ENCODE measurements at regions not wholly inside any gene's neighbourhood (a gene's known extent, or its start where the extent isn't known, plus 50 kb on each side); places are given as distances from the start of the nearest gene placed in this dataset.

GRCh38 chr7:142376356-142376997, 118.6 kb upstream of the PRSS58 start:
- H3K27ac ChIP-seq = no peak overlapping the region
- DNase-seq (ENCODE audit: low spot score in 2 of 2) = no peak
- no peaks in the 10 kb centered on the region for H3K36me3 ChIP-seq
- intact Hi-C loops (cut with DNase I) = no loop called here
- no peak for TF ChIP-seq CTCF (IDR thresholded peaks at IDR 0.05)
- H3K27me3 ChIP-seq = no peaks in the 10 kb centered on the region
- H3K9me3 ChIP-seq = no peaks in the 10 kb centered on the region
- no peak overlapping the region for H3K4me3 ChIP-seq
- H3K4me1 ChIP-seq = no peaks in the 10 kb centered on the region

- TF ChIP-seq CTCF (IDR thresholded peaks at IDR 0.05) = no peak
Observed at GRCh38 chr7:142375710-142376313, 118.0 kb upstream of the PRSS58 start.

GRCh38 chr7:142372727-142373126, 114.9 kb upstream of the PRSS58 start:
- Histone ChIP-seq H3K27me3 (no peaks in the 10 kb centered on the region), H3K4me3 (no peak overlapping the region), H3K9me3 (peaks cover 0 to 3% of the 10 kb centered on the region in 2 donors), H3K27ac (no peak overlapping the region), H3K4me1 (no peaks in the 10 kb centered on the region), H3K36me3 (no peaks in the 10 kb centered on the region)
- no peak for DNase-seq (ENCODE audit: low spot score in 2 of 2)
- no peak for TF ChIP-seq CTCF (IDR thresholded peaks at IDR 0.05)
- intact Hi-C loops (cut with DNase I) = no loop called here

More at GRCh38 chr7:142375710-142376313, 118.0 kb upstream of the PRSS58 start:
- Histone ChIP-seq H3K4me3 (no peak overlapping the region), H3K4me1 (no peaks in the 10 kb centered on the region), H3K27ac (no peak overlapping the region), H3K9me3 (no peaks in the 10 kb centered on the region), H3K36me3 (no peaks in the 10 kb centered on the region), H3K27me3 (no peaks in the 10 kb centered on the region)
- intact Hi-C loops (cut with DNase I) = no loop called here
- DNase-seq (ENCODE audit: low spot score in 2 of 2) = no peak

- no peak overlapping the region for H3K27ac ChIP-seq
- intact Hi-C loops (cut with DNase I) = no loop called here
- no peaks in the 10 kb centered on the region for H3K27me3 ChIP-seq
- no peaks in the 10 kb centered on the region for H3K36me3 ChIP-seq
- TF ChIP-seq CTCF (IDR thresholded peaks at IDR 0.05) = no peak
- peaks cover 2 to 5% of the 10 kb centered on the region in 2 donors for H3K9me3 ChIP-seq
- no peaks in the 10 kb centered on the region for H3K4me1 ChIP-seq
- DNase-seq (ENCODE audit: low spot score in 2 of 2) = no peak
- H3K4me3 ChIP-seq = no peak overlapping the region
Observed at GRCh38 chr7:142371586-142372377, 113.9 kb upstream of the PRSS58 start.

- H3K9me3 ChIP-seq = peaks cover 5 to 6% of the 10 kb centered on the region in 2 donors
- no peaks in the 10 kb centered on the region for H3K27me3 ChIP-seq
- intact Hi-C loops (cut with DNase I) = no loop called here
- no peak overlapping the region for H3K27ac ChIP-seq
- no peak for DNase-seq (ENCODE audit: low spot score in 2 of 2)
- H3K4me1 ChIP-seq = no peaks in the 10 kb centered on the region
- no peak for TF ChIP-seq CTCF (IDR thresholded peaks at IDR 0.05)
- H3K4me3 ChIP-seq = no peak overlapping the region
- H3K36me3 ChIP-seq = no peaks in the 10 kb centered on the region
Observed at GRCh38 chr7:142365410-142365842, 107.6 kb upstream of the PRSS58 start.

Data from ascending aorta (tissue), 2 donors.